NCI-H2196 (cell line): ENCODE measurements at regions not wholly inside any gene's neighbourhood (a gene's known extent, or its start where the extent isn't known, plus 50 kb on each side); places are given as distances from the start of the nearest gene placed in this dataset.
"Not testable (repeated sequence)": the region's sequence is repeated elsewhere in the genome, so short reads cannot be mapped to it uniquely, and the experiment has no call there.

Source experiments
- DNase-seq: peaks from one replicate; lab custom pipeline; 2025; ENCODE audit not compliant: unreplicated experiment; lab: John Stamatoyannopoulos, UW

DNA sequence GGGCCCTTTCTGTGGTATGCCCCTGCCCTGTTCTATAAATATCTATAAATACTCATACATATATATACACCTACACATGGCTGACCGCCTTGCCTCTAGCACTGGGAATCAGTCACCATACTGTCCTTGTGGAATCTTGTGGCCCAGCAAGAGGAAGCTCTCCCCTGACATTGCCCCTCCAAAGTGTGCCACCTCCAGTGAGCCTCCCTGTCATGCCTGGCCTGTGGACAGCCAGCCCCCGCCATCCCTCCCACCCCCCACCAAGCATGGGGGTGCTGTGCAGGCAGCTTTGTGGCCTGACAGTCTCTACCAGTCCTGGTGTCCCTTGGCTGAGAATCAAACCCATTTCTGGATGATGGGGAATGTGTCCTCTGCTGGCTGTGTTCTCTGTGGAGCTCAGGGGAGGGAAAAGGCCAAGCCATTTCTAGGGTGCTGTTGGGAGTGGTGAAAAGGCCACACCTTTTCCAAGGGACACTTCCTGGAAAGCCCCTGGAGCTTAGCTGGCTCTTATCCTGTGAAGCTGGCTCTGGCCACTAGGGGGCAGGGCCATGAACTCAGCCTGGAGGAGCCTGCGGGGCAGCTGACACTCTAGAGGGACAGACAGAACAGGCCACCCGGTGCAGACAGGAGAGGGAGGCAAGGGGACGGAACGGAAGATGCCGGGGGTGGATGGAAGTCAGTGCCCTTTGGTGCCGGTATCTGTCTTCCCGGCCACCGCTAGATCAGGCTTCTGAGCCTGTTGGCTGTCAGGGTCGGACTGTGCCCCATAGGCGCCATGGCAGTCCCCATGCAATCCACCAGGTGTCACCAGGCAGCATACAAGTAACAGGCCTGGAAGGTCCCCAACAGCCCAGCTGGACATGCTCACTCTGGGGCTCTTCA, 167.2 kb downstream of the TBC1D2B start:
- DNase-seq = peak; percentile 2

- DNase-seq = no peak
Measured at GRCh38 chr15:77909182-77909940, 168.2 kb downstream of the TBC1D2B start.

DNA sequence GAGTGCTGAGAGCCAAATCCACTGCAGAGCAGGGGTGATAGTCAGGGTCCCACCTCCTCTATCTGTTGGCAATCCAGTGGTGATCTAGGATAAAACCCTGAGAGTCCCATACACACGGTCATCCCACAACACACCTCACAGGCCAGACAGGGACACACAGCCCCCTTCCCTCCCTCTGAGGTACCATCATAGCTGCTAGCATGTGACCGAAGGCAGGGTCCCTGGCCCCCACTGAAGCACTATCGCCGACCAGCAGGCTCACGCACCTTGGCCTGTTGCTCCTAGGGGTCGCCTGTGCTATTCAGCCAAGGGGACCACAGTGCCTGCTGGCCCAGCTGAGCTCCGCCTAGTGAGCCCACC, 168.8 kb downstream of the TBC1D2B start:
- DNase-seq = not testable (repeated sequence)

DNA sequence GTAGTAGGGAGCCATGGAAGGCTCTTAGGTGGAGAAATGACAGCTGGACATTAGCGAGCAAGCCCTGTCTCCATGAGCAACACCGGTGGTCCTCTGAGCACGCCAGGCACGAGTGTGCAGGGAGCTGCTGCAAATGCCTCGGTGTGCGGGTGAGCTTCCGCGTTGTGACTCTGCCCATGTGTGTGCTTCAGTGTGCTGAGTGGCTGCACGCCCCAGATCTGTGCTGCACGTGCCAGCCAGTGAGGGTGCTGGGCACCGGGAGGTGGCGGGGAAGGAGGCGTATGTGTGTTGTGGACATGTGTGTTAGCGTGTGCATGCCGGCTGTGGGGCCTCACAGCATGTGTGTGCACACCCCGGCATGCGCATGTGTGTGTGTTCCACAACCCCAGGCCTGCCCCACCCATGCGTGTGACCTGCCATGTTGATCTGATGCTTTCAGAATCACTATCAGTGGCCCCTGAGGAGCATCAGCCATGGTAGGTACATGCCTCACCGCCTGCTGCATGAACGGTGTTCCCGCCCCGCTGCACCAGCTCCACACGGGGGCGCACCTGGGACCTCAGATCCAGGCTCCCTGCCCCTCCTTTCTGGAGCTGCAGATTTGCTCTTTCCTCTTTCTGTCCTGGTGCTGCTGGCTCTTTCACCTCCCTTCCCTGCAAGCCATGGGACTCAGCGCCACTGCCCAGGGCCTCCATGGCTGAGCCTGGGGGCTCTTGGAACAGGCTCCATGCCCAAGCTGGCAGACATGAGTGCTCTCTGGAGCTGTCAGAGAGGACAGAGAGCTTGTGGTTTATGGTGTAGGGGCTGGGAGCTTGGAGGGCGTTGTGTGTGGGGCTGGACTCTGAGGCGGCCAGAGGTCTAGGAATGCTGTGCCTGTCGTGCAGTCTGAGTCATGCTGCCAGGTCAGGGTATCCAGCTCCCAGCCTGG, 169.4 kb downstream of the TBC1D2B start:
- no peak for DNase-seq

DNA sequence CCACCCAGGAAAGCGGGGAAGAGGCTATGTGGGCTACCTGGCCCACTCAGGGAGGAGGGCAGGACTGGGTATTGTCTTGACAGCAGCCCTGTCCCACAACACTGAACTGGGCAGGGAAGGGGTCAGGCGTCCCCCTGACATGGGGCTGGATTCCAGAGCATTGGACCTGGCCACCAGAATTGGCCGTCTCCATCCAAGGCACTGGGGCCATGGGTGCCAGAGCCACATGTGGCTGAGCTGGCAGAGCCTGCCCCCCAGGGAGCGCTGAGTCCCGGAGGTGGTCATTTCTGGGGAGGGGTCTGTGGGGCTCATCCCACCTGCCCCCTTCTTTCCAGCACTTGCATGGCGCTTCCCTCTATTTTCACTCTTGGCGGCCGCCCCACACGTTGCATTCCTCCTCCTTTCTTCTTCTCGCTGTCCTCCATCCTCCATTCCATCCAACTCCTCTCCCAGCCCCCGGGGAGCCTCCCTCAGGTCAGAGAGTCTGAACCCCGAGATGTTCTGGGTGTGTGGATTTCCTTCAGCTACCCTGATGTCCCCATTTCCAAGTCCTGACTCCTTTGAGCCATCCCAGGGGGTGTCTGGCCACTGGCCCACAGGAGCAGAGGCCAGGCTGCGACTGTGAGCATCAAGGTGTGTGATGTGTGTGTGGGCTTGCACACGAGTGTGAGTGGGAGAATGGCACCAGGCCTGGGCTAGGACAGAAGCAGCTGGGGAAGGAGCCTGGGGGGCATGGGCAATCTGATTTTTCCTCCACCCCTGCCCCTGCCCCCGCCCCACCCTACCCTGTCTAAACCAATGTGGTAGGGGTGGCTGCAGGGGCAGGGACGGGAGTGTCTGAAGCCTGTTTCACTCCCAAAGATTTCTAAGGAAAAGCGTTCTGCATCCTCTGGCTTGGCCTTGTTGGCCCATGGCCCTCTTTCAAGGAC, 171.2 kb downstream of the TBC1D2B start:
- DNase-seq = not testable (repeated sequence)

DNA sequence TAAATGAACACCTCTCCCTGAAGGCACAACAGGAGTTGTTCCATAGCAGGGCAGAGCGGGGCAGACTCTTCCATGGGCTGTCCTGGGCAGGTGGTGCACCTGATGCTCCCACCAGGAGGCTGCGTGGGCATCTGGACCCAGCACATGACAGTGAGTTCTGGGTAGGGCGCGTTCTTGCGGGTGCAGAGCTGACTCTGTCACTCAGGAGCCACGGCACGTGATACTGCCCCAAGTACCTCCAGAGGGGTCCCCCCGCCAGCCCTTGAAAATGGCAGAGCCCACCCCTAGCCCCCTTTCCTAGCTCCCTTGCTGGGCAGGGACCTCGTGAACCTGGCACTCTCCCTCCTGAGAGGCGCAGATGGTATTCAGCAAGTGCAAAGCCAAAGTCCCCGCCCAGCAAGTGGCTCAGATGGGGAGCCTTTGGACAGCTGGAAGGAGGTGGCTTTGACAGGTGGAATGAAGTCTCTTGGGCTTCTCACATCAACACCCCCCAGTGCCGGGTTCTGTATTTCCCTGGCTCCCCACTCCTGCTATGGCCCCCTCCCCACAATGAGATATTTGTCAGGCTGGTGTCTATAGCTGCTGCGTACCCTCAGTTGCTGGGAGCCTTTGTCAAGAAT, 172.1 kb downstream of the TBC1D2B start:
- DNase-seq = no peak

GRCh38 chr15:77904901-77905300, 172.6 kb downstream of the TBC1D2B start:
- no peak for DNase-seq

GRCh38 chr15:77904436-77904821, 173.1 kb downstream of the TBC1D2B start:
- no peak for DNase-seq

GRCh38 chr15:77903761-77904435, 173.6 kb downstream of the TBC1D2B start:
- not testable (repeated sequence) for DNase-seq

- peak; percentile 2 for DNase-seq
Measured at GRCh38 chr15:77902921-77903760, 174.4 kb downstream of the TBC1D2B start.

DNA sequence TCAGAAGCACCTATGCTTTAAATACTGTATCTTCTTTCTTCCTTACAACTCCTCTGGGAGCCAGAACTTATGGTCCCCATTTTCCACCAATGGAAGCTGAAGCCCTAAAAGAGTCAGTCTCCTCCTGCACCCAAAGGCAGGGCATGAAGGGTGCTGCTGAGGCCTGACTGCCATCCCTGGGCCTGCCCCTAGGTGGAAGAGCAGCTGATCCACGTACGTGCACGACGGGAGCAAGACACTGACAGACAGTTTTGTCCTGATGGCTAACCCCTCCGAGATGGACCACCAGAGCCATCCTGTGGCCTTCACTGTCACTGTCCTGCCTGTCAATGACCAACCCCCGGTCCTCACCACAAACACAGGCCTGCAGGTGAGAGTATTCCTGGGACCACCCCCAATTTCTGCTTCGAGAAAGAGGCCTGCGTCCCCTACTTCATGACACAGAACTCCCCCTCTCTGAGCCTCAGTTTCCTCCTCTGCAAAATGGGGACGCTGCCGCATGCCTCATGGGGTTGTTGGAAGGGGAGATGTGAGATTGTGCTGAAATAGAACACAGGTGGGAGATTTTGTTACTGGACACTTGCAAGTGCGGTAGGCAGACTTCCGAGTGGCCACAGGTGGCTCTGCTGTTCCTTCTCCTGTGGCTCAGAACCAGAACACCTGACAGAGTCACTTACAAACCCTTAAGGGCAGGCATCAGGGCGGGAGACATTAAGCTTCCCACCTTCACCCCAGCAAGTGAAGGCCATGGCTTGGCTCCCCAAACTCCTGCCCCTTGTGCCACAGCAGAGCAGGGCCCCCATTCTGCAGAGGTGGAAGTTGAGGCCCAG, 175.4 kb downstream of the TBC1D2B start:
- DNase-seq = no peak

- no peak for DNase-seq
Measured at GRCh38 chr15:77901251-77901881, 176.1 kb downstream of the TBC1D2B start.

GRCh38 chr15:77900331-77900963, 177.1 kb downstream of the TBC1D2B start:
- not testable (repeated sequence) for DNase-seq

- not testable (repeated sequence) for DNase-seq
Measured at GRCh38 chr15:77899776-77900175, 177.7 kb downstream of the TBC1D2B start.

- DNase-seq = no peak
Measured at GRCh38 chr15:77898811-77899730, 178.4 kb downstream of the TBC1D2B start.
